Breast epithelium (tissue), 3 donors: ENCODE measurements at regions not wholly inside any gene's neighbourhood (a gene's known extent, or its start where the extent isn't known, plus 50 kb on each side); places are given as distances from the start of the nearest gene placed in this dataset.

Source experiments
- CTCF ChIP-seq, 3 donors: fragments of 450-650 bp; IDR thresholded peaks; one replicate each; pipeline ENCODE4 v1.5.1; 2016 to 2017; ENCODE audit warnings: antibody characterized with exemption in 3 of 3, mild to moderate bottlenecking in 3 of 3, moderate library complexity in 3 of 3
- POLR2A ChIP-seq: fragments of 450-650 bp; IDR thresholded peaks from one replicate; pipeline ENCODE4 v1.6.1; 2016; ENCODE audit warnings: antibody characterized with exemption, mild to moderate bottlenecking, moderate library complexity

- TF ChIP-seq POLR2A (no peak), CTCF (IDR thresholded peaks at IDR 0.05) (no peak)
Observed at GRCh38 chr13:63699948-63700347, 2284.3 kb upstream of the PCDH20 start.
